Islet of Langerhans (tissue), 1 donor: ENCODE measurements at regions not wholly inside any gene's neighbourhood (a gene's known extent, or its start where the extent isn't known, plus 50 kb on each side); places are given as distances from the start of the nearest gene placed in this dataset.
"Not testable (repeated sequence)": the region's sequence is repeated elsewhere in the genome, so short reads cannot be mapped to it uniquely, and the experiment has no call there.

ENCODE experiments used
- FAIRE-seq: peaks from one replicate; lab custom pipeline; 2011; peaks lifted over from hg19 to GRCh38; lab: Jason Lieb, UNC

DNA sequence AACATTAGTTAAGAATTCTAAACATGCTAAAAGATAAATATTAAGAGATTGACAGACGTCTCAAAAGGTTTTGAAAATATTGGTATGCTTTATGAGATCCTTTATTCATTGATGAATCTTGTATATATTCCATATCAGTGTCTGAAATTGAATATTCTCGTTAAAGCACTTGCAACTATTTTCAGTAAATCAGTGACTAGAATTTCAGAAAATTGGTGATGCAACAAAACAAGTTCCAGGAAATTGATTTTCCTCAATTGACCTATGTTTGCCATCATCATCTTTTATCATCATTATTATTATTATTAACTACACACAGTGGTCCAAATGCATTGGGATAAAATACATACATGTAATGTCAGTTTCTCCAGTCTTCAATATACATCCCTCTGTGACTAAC lies 453.6 kb downstream of the CCER1 start:
- FAIRE-seq = no peak

DNA sequence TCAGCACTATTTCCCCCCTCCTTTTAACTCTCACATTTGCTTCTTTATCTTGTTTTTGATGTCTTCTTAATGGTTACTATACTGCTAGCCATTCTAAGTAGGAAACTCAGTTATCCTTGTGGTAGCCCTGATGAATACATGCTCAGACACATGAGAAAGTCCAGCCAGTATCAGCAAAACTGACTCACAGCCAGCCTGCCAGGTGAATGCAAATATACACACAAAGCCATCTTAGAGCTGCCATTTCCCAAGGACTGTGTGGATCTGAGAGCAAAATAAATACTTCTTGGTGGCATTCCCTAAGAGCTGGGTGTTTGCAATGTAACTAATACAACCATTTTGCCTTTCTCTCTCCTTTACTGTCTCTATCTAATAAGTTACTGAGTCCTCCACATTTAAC lies 455.2 kb downstream of the CCER1 start:
- FAIRE-seq = no peak

GRCh38 chr12:90497923-90498545 lies 456.9 kb downstream of the CCER1 start:
- no peak for FAIRE-seq

DNA sequence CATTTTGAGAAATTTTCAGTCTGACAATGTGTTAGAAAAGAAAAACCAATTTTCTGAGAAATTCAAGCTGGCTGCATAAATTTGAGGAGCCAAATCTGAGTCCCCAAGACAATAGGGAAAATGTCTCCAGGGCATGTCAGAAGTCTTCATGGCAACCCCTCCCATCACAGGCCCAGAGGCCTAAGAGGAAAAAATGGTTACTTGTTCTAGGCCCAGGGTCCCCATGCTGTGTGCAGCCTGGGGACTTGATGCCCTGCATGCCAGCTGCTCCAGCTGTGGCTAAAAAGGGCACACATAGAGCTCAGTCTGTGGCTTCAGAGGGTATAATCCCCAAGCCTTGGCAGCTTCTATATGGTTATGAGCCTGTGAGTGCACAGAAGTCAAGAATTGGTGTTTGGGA lies 464.6 kb downstream of the CCER1 start:
- FAIRE-seq = no peak

GRCh38 chr12:90489141-90489540 lies 465.8 kb downstream of the CCER1 start:
- FAIRE-seq = no peak

DNA sequence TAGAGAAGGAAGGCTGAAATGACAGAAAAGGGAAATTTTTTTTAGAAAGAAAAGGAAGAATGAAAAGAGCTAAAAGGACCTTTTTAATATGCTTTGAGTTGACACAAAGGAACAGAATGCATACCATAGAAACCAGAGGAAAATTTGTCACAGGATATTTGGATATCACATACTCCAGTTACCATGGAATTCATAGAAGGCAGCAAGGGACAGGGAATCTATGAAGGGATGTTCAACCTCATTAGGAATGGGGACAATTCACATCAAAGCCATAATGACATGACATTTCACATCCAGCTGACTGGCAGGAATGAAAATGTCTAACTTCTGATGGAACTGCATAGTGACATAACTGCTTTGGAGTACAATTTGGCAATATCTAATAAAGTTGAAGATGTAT lies 469.4 kb downstream of the CCER1 start:
- no peak for FAIRE-seq

- FAIRE-seq = no peak
Measured at GRCh38 chr12:90484094-90484493, 470.9 kb downstream of the CCER1 start.

DNA sequence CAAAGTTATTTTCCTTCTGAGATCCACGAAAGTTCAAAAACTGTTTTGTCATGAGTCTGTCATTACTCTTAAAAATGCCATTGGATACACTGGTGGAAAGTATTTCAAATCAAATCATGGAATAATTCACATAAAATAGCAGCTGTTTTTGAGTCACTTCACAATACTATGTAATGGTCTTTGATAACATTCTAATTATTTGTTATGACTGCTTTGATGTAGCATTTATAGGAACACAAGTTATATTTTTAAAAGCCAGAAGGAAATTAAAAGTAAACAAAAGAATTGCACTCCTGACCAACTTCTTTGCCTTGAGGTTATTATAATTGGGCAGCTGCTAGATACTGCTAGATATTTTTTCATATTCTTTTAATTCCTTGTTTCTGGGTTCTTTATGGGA lies 473.2 kb downstream of the CCER1 start:
- FAIRE-seq = no peak

DNA sequence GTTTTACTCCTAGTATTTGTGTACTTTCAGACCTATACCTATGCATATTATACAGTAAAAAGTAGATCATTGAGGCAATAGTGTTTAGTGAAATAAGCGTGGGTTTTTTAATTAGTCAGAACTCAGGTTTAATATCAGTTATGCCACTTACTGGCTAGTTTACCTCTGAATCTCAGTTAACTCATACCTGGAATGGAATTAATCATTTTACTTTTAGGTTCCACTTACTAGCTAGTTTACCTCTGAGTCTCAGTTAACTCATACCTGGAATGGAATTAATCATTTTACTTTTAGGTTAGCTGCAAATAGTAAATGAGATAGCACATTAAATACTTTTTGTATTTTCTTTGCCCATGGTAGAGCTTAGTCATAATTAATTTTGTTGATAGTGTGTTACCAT lies 475.7 kb downstream of the CCER1 start:
- no peak for FAIRE-seq

- FAIRE-seq = no peak
Measured at GRCh38 chr12:90473831-90474230, 481.1 kb downstream of the CCER1 start.

DNA sequence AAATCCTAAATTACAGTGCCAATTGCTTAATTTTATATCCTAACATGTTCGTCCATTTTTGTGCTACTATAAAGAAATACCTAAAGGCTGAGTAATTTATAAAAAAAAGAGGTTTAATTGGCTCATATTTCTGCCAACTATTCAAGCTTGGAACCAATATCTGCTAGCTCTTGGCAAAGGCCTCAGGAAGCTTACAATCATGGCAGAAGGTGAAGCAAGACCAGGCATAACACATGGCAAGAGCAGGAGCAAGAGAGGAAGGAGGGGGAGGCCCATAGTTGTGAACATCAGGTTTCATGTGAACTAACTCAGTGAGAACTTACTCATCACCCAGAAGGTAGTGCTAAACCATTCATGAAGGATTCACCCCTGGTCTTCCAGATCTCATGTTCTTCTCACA lies 494.3 kb downstream of the CCER1 start:
- no peak for FAIRE-seq

- no peak for FAIRE-seq
Measured at GRCh38 chr12:90456248-90456647, 498.7 kb downstream of the CCER1 start.

GRCh38 chr12:90455756-90456155 lies 499.2 kb downstream of the CCER1 start:
- FAIRE-seq = no peak

GRCh38 chr12:90449611-90450010 lies 505.4 kb downstream of the CCER1 start:
- no peak for FAIRE-seq

GRCh38 chr12:90443466-90443865 lies 511.5 kb downstream of the CCER1 start:
- FAIRE-seq = not testable (repeated sequence)

DNA sequence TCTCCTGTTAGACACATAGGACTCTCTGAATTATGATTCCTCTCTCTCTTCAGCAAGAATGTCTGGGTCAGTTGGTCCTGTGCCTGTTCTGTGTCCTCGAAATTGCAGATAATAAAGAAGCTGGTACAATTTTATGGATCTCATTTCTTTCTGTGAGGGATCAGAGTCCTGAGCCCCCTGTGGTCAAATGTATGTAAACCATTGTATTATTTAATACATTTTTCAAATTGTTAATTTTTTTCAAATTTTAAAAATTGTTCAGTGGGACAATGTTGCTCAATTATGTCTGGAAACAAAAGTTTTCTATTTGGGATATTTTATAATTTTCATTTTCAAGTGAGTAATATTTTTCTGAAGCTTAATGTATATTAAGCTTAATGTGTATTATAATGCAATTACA lies 513.5 kb downstream of the CCER1 start:
- FAIRE-seq = no peak

- no peak for FAIRE-seq
Measured at GRCh38 chr12:90428881-90429280, 526.1 kb downstream of the CCER1 start.

GRCh38 chr12:90428465-90428864 lies 526.5 kb downstream of the CCER1 start:
- FAIRE-seq = no peak

GRCh38 chr12:90423965-90424364 lies 531.0 kb downstream of the CCER1 start:
- FAIRE-seq = no peak

- no peak for FAIRE-seq
Measured at GRCh38 chr12:90410962-90411361, 544.0 kb downstream of the CCER1 start.

DNA sequence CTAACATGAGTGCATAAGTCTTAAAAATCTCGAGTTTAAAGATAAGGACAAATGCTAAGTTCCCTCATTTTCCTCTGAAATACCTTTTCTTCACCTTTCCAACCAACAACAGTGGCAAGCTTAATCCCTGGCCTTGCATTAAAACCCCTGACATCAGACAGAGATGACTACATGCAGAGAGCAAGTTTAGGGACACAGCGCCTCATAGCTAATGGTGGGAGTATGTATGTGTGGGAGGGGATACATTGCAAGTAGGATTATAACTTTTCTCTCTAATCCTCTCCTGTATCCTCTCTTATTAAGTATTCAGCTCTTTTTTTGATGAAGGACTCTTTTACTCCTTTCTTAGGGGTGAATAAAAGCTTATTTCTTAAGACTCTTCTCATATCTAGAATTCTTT lies 547.1 kb downstream of the CCER1 start:
- FAIRE-seq = no peak

GRCh38 chr12:90404071-90404470 lies 550.9 kb downstream of the CCER1 start:
- FAIRE-seq = no peak

DNA sequence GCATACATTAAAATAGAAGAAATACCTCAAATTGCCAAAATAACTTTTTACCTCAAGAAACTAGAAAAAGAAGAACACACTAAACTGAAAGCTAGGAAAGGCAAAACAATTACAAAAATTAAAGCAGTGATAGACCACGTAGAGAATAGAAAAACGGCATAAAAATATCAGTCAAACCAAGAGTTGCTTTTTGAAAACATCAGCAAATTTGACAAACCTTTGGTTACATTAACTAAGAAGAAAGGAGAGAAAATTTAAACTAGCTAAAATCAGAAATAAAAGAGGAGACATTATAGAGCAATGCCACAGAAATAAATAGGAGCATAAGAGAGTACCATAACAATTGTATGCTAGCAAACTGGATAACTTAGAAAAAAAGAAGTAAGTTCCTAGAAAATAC lies 553.8 kb downstream of the CCER1 start:
- FAIRE-seq = no peak

DNA sequence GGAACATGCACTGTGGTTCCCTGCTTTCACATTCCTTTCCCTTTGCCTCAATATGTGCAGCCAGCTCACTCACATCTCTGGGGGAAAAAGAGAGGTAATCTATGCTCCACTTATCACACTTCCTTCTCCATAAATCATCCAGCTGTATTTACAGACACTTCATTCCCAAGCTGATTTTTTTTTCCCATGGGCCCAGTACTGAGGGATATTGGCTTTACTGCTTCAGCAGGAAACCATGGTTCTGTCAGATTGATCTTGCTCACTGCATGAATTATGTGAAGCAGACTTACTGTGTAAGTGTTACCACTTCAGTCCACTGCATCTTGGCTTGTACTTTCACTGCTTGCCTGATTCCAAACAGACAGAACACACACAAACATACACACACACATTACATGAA lies 555.6 kb downstream of the CCER1 start:
- no peak for FAIRE-seq

DNA sequence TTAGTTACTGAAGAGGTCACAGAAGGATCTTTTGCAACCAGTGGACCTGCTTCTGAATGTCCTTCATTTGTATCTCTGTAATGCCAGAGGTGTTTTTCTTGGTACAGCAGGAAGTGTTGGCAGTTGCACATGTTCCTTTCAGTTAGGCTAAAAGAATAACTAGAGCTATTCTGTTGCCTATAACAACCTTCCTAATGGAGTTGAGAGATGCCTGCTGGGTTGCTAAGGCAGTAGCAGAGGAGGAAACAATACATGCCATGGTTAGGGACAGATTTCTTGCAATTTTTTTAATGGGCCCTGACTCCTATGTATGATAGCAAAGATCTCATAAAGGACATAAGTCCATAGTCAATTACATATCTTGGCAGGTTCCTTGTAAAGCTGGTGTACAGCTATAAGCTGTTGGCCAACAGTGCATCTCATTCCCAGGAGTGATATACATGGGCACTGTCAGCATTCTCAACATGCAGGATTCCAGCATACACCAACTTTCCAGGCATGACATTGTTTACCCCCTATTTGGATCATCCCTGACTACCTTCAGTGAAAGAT lies 556.6 kb downstream of the CCER1 start:
- FAIRE-seq = no peak
